ENCODE measurements at regions not wholly inside any gene's neighbourhood (a gene's known extent, or its start where the extent isn't known, plus 50 kb on each side); places are given as distances from the start of the nearest gene placed in this dataset.

DNA sequence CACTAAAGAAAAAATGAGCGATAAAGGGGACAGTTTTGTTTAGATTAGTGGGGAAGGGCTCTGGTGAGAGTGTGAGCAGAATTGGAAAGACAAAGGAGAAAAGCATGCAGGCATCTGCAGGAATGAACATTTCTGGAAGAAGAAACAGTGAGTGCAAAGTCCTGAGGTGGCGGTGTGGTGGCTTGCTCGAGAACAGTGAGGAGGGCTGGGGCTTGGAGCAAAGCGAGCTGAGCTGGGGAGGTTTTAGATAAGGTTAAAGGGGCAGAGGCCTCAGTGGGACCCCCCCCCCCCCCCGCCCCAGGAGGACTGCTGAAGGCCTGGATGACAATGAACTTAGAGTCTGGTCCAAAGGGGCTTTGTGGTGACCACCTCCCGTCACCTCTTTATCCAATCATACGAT, 202.7 kb upstream of the MVB12B start:
- no peak for DNase-seq (ENCODE audit: extremely low read depth, low read depth, low spot score)

DNA sequence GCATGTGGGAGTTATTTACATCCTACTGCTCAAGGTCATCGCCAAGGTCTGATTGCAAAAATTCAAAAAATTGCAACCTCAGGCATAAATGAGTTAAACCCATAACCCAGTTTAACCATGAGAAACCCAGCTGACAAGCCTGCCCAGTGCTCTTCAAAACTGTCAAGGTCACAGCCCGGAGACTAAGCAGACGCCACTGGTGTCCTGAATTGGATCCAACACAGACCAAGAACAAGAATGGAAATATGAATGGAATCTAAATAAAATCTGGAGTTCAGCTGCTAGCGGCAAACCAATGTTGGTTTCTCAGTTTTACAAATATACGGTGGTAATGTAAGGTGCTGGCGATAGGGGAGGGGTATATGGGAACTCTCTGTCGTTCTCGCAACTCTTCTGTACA, 201.5 kb upstream of the MVB12B start:
- no peak for DNase-seq (ENCODE audit: extremely low read depth, low read depth, low spot score)

DNA sequence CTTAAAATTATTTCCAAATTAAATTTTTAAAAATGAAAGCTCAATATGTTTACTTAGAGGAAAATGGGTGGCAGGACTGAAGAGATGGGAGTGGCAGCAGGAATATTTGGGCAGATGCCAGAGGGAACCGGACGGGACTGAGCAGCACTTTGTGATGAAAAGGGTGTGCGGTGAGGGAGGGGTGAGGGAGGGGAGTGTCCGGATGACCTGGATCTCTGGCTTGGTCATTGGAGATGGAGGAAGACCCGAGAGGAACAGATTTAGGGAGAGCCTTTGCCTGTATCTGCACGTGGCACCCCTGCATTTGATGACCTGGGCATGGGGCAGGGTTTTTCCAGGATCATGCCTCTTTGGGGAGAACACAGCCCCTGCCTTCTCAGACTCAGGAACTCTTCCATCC, 201.1 kb upstream of the MVB12B start:
- DNase-seq (ENCODE audit: extremely low read depth, low read depth, low spot score): no peak

DNA sequence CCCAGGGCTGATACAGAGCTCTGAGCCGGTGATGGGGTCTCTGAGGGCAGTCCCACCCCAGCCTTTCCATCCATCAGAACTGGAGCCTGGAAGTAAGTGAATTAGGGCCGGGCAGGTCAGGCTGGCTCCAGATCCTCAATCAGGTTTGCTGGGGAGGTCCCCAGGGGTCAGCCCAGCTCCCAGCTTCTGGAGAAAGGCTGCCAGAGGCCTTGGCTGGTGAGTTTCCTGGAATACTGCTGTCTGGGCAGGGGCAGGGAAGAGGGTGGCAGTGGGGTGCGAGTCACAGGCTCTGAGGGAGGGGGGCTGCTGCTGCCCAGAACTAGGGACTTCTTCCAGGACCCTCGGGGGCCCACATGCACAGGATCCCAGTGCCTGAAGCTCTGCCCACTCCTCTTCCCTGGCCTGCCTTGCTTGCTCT, 200.6 kb upstream of the MVB12B start:
- no peak for DNase-seq (ENCODE audit: extremely low read depth, low read depth, low spot score)

DNA sequence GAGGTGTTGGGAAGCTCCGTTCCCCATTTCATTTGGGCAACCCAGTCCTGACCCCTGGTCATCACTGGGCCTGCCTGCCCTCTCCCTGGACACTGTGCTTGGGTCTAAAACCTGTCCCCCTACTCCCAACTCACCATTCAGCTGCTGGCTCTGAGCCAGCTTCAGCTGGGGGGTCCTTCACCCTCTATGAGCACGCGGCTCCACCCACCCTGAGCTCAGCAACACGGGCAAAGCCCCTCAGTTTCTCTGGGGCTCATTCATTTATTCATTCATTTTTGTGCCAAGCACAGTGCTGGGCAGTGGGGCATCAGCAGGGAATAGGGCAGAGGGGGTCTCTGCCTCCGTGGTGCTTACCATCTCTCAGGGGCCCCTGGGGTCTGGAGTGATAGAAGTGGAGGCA, 199.8 kb upstream of the MVB12B start:
- DNase-seq (ENCODE audit: extremely low read depth, low read depth, low spot score): no peak

DNA sequence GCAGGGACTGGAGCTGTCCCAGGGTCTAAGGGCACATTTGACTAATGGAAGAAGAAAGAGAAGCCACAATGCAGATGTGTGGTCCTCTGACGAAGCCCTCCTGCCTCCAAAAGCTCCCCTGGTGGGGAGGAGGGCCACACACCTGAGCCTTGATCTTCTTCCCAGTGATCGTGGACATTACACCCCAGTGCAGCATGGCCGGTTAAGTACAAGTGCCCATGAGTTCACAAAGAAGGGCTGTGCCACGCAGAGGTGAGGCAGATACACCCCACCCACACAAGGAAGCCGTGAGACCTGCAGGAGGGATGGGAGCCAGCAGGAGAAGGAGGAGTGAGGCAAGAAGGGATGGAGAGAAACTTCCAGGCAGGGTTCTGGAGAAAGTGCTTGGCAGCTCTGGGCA, 199.0 kb upstream of the MVB12B start:
- no peak for DNase-seq (ENCODE audit: extremely low read depth, low read depth, low spot score)

DNA sequence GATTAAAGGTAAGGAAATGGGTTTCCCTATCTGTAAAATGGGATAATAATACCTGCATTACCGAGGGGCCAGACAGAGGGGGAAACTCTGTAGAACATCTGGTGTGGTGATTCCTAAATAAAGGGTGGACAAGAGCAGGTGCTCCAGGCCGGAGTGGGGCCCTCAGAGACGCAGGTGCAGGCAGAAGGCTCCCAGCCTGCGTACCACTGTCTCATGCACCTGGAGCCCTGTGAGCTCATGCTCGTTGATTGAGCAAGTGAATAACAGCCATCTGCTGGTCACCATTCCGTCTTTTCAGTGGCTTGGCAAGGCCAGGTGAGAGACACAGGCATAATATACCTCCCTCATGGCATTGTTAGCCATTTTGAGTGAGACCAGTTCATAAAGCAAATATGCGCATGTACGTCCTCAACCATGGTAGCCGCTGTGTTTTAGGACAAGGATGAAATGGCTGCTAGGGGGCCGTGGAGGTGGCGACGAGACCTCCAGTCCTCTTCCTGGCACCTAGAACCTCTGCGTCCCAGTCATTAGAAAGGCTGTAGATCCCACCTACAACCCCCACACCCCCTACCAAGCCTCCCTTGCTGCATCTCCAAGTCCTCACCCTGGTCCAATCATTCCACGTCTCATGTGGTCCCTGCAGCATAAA, 198.0 kb upstream of the MVB12B start:
- DNase-seq (ENCODE audit: extremely low read depth, low read depth, low spot score): no peak

DNA sequence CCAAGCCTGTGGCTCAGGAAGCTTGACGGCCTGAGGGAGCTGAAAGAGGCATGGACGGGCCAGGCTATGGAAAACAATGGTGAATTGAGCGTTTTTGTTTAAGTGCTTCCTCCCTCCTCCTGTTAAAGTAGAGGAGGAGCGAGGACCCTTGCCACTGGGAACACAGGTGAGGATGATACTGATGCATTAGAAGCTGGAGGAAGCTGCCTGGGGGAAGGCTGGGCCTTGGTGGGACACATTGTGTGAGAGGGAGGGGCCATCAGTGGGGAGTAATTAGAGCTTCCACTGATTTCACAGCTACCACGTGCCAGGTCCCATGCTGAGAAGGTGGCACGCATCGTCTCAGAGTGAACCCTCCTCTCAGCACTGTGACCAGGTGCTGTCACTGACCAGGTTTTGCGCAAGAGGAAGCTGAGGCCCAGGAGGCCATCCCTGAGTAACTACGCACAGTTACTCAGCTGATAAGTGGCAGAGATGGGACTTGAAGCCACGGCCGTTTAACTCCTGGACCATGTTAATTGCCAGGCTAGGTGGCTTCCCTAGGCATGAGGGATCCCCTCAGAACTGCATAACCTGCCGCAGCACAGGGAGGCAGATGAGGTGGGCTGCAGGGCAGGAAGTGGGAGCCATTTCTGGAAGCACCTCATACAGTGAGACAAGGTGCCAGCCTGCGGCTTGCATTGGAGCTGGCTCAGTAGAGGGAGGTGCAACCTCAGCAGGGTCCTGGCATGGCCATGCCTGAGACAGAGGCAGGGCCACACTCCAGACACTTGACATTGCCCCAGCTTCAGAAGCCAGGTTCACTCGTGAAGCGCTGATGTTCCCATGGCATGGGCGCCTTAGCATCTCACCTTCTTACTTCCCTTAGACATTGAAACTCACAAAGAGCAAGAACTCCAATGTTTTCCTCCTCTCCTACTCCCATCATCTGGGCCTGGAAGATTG, 195.3 kb upstream of the MVB12B start:
- DNase-seq (ENCODE audit: extremely low read depth, low read depth, low spot score): no peak

DNA sequence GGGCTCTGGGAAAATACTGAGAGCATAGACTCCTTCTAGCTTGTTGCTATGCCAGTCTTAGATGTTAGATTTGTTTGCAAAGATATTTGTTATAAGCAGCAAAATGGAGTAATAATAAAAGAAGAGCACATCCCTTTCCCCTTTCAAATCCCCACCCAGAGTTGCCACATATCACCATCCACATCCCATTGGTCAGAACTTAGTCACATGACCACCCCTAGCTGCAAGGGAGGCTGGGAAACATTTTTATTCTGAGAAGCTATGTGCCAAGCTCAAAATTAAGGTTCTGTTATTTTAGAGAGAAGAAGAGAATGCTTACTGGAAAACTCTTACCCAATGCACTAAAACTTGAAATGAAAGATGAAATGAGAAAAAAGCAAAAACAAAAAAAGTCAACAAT, 193.9 kb upstream of the MVB12B start:
- DNase-seq (ENCODE audit: extremely low read depth, low read depth, low spot score): no peak

DNA sequence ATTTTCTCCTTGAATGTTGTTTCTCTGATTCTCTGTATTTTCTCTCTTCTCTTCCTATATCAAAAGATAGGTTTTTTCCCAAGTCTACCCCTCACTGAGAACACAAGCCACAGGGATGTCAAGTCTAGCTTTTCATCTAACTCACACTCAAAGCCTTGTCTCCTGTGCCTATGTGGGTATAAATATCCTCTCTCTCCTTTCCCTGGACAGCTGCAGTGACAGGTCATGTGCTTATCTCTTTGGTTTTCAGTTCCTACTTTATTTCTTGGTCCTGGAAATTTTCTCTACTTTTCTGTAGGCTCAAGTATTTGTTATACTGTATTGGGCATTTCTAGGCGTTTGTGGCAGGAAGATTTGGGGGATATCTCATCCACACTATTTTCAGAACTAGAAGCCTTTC, 182.4 kb upstream of the MVB12B start:
- no peak for DNase-seq (ENCODE audit: extremely low read depth, low read depth, low spot score)

DNA sequence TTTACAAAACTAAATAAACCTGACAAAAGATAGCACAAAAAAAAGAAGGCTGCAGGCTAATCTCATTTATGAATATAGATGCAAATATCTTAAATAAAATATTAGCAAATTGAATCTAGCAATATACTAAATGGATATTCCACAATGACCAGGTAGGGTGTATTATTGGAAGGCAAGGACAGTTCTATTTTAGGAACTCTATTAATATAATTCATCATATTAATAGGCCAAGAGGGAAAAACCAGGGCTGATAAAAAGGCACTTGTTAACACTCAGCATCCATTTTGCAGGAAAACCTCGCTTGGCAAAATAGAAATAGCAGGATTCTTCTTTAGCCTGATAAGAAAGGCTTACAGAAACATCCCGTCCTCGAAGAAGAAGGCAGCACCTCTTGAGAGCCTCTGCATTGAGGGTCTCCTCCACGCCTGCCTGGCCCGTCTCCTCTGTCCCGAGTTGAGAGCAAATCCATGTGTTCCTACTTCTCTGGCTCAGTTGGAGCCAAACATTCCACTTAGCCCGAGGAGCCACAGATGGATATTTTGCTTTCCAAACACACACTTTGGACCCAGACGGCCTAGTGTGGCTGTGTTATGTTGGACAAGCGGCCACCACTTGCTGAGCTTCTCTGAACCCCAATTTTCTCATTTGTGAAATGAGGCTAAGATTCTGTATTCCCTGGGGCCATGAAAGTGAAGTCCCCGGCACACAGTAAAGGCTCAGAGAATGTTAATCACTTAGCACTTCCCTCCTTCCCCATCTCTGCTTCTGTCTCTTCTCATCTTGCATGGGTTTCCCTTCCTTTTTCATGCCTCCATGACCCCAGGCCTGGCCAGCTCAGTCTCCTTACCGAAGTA, 181.8 kb upstream of the MVB12B start:
- DNase-seq (ENCODE audit: extremely low read depth, low read depth, low spot score): no peak

DNA sequence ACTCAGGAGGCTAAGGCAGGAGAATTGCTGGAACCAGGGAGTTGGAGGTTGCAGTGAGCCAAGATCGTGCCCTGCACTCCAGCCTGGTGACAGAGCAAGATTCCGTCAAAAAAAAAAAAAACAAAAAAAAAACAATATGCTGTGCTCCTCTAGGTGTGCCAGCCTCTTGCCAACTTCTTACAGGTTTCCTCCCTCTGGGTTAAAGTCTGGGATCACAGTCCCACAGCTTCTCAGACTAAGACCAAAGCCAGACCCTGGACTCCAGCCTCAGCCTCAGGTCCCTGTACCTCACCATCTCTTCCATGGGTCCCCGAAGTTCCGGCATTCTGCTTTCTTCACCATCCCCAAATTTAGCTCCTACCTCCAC, 180.8 kb upstream of the MVB12B start:
- DNase-seq (ENCODE audit: extremely low read depth, low read depth, low spot score): no peak

DNA sequence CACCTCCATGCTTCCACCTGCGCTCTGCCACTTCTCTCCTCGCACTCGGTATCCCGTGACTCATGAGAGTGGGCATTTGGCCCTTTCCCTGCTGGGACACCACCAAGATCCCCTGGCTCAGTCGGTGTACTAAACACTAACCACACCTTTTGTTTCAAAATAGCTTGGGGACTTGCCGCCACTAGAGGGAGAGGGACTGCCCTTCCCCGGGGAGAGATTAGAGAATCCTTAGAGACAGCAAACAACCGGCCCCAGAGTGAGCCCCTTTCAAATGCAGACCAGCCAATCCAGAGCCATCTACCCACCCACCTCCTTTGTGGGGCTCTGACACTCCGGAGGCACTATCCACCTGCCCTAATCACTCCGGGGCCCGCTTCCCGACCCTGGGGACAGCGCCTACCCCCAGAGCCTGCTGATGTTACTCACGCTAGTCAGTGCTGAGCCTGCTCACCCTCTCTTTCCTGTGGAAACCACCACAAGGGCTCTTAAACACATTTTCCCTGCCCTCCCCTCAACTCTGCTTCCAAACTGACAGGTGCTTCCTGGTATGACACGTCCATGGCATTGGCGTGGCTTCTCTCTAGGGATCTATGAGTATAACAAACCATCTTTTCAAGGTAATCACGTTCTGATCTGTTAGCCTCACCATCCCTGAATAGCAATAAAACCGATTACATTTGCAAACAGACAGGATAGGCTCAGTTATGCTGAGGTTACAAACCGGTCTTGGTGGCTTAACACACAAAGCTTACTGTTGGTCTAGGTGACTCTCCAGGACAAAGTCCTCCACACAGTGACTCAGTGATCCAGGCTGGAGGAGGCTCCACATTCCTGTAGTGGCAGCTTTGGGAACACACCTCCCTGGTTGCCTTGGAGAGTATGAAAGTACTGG, 180.1 kb upstream of the MVB12B start:
- peak; percentile 3 for DNase-seq (ENCODE audit: extremely low read depth, low read depth, low spot score)

DNA sequence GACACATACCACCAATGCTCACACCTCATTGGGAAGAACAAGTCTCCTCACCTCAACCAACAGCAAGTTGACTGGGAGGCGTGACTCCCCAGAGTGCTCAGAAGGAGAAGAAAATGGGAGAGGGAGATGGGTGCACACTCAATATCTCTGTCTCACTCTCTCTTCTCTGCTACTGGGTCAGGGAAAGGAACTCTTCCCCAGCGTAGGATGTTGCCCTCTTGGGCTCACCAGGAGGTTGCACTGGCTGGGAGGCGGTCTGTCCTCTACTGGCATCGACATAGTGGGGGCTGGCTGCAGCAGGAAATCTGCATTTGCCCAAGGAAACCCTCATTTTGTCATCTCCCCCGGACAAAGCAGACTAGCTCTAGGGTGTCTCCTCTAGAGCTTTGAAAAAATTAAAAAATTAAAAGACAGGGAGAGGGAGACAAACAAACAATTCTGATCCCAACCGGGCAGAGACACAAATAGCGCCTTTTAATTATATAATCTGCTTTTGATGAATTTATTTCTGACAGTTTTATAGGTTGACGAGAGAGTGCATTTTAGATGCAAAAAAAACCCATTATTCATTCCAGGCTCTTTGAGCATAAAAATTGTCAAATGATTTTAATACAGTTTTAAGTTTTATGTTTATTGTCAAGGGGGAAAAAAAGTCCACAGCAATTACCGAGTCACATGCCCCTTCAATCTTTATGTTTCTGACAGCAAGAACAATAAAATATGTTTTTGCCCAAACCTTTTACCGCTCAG, 179.3 kb upstream of the MVB12B start:
- no peak for DNase-seq (ENCODE audit: extremely low read depth, low read depth, low spot score)

DNA sequence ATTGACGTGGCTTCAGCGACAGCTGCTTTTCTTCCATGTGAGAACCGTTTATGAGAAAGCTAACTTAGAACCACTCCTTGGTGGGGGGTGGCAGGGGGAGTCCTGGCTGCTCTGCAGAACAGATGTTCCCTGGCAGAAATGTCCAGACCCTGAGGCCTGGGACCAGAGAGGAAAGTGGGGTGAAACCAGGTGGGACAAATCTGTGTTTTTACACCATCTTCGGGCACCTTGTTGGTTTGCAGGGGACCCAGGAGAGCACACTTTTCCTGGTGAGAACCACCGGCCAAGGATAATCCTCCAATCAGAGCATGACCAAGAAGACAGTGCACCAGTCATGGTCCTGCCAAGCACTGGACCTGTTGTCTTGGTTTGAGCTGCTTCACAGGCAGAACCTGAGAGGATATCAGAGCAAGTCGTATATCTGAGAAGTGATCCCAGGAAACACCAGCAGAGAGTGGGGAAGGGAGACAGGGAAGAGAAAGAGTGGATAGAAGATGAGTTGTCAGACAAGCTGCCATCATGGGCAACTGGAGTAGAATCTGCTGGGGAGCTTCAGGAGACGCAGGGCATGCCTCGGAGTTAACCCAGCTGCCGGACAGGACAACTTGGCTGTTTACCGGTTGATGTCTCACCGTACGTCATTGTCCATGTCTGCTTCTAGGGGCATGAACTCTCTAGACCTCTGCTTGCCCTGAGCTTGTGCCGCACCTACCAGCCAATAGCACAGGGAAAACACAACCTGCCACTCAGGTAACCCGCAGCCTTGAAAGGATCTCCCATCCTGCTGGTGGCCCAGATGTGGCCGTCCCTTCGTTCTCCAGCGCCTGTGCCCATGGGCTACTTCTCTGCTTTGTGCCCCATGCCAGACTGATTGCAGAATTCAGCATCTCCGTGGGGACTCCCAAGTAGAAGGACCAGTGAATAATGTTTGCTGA, 178.4 kb upstream of the MVB12B start:
- no peak for DNase-seq (ENCODE audit: extremely low read depth, low read depth, low spot score)

DNA sequence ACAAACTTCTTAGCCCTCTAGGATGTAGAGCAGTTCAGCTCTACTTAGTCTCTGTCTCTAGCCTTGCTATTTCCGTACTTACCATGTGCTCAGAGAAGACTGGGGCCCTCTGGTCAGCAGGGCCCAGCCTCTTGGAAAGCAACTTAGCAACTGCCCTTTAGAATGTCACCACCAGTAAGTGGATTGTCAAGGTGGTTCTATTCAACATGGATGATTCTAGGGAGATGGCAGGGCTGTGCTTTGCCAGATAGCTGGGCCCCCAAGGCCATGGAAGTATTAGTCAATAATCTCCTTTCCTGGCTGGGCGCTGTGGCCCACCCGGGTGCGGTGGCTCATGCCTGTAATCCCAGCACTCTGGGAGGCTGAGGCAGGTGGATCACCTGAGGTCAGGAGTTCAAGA, 177.6 kb upstream of the MVB12B start:
- no peak for DNase-seq (ENCODE audit: extremely low read depth, low read depth, low spot score)

DNA sequence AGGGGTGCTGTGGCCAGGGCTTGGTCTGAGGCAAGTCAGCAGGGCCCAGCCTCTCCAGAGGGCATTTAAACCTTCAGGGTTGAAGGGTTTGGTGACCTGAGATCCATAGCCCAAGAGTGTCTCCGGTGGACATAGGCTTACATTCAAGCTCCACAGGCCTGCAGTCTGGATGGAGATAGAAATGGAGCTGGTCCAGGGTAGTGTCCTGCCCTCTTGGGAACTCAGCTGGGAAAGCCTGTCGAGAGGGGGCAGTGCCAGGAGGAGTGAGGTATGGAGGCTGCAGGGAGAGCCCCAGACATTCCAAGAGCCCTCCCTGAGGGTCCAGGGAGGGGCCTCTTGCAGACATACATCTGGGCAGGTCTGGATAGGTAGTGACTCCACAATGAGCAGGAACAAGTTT, 177.0 kb upstream of the MVB12B start:
- no peak for DNase-seq (ENCODE audit: extremely low read depth, low read depth, low spot score)

DNA sequence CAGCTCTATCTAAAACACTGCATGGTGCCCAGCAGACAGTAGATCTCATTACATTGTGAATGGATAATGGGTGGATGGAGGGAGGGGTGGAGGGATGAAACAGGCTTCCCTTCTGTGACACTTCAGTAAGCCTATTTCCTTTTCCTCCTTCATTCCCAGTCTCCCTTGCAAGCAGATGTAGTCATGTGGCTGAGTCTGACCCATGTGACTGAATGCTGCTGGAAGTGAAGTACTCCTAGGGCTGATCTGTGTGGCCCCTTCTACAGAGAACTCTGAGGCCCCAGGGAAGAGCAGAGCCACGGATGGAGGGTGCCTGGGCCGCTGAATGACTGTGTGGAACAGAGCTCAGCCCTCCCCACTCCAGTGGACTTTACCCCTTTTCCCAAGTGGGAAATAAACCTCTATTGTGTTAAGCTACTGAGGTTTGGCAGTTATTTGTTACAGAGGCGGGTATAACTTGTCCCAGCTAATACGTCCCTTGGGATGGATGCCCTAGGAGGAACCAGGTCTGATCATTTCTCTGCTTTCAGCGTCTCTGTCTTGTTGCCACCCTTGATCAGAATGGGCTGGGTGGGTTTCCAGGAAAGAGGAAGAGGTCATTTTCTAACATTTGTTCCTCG, 176.1 kb upstream of the MVB12B start:
- DNase-seq (ENCODE audit: extremely low read depth, low read depth, low spot score): no peak
